K562 (cell line): ENCODE measurements at regions not wholly inside any gene's neighbourhood (a gene's known extent, or its start where the extent isn't known, plus 50 kb on each side); places are given as distances from the start of the nearest gene placed in this dataset.

Source experiments
- BRF1 ChIP-seq: IDR thresholded peaks from 3 replicates; pipeline ENCODE4 v1.6.1; 2011; ENCODE audit warnings: borderline replicate concordance, mild to moderate bottlenecking; ENCODE audit not compliant: insufficient read length; ENCODE audit errors: extremely low read depth
- ETS2 ChIP-seq: IDR thresholded peaks from 2 replicates; pipeline ENCODE4 v1.6.1; 2016; ENCODE audit warnings: borderline replicate concordance, missing genetic modification characterization, mild to moderate bottlenecking, moderate library complexity, missing compliant biosample characterization; ENCODE audit not compliant: poor library complexity, severe bottlenecking
- HDAC8 ChIP-seq: fragments of 450-650 bp; IDR thresholded peaks from 2 replicates; pipeline ENCODE4 v1.6.1; 2016; ENCODE audit warnings: mild to moderate bottlenecking, missing genetic modification characterization, moderate library complexity, missing compliant biosample characterization
- HSF4 ChIP-seq: fragments of 250-450 bp; sonication (Bioruptor Pico); IDR thresholded peaks from 2 replicates; pipeline ENCODE4 v2.1.2; 2022; ENCODE audit warnings: mild to moderate bottlenecking, moderate library complexity, borderline replicate concordance
- MAFK ChIP-seq: IDR thresholded peaks from 2 replicates; pipeline ENCODE4 v1.6.1; 2011; ENCODE audit warnings: low read length, improper control_type of control experiment
- NFRKB ChIP-seq: fragments of 450-650 bp; IDR thresholded peaks from 2 replicates; pipeline ENCODE4 v1.6.1; 2016; ENCODE audit warnings: low read depth
- POLR2AphosphoS5 ChIP-seq: IDR thresholded peaks from 2 replicates; pipeline ENCODE4 v1.6.1; 2011; ENCODE audit warnings: mild to moderate bottlenecking, low read depth, low read length, moderate library complexity; ENCODE audit not compliant: control insufficient read depth, insufficient read depth
- RAD21 ChIP-seq, 2 experiments: fragments of 250-450 bp in 1 of 2; fragments of 450-650 bp in 1 of 2; sonication (Bioruptor Pico) in 1 of 2; formaldehyde crosslinking in 1 of 2; IDR thresholded peaks in 1 of 2; conservative IDR thresholded peaks in 1 of 2; 2 replicates each; pipeline versions ENCODE4 v1.4.0 to v1.8.0; 2020 to 2022; ENCODE audit warnings: mild to moderate bottlenecking in 2 of 2, moderate library complexity in 1 of 2
- SP2 ChIP-seq: IDR thresholded peaks from 2 replicates; pipeline ENCODE4 v1.6.1; 2011; ENCODE audit warnings: mild to moderate bottlenecking, low read depth, low read length, moderate library complexity; ENCODE audit not compliant: poor library complexity, severe bottlenecking; ENCODE audit errors: extremely low read depth
- TBP ChIP-seq: optimal IDR thresholded peaks from 2 replicates; pipeline ENCODE3; 2011; ENCODE audit warnings: low read depth, low read length, improper control_type of control experiment
- TF ChIP-seq, protein P1 (sequence below): fragments of 150-350 bp; conservative IDR thresholded peaks from 2 replicates; pipeline ENCODE4 v1.6.1; 2014; ENCODE audit warnings: low read length
- TF ChIP-seq, protein P2 (sequence below), 2 experiments: fragments of 450-650 bp in 1 of 2; sonication (generic) in 1 of 2; formaldehyde crosslinking in 1 of 2; IDR thresholded peaks in 1 of 2; conservative IDR thresholded peaks in 1 of 2; 2 replicates each; pipeline versions ENCODE4 v1.6.1 to v1.8.1; 2016 to 2023; ENCODE audit warnings: mild to moderate bottlenecking in 2 of 2, moderate library complexity in 2 of 2, inconsistent platforms in 1 of 2, missing genetic modification reagents in 1 of 2

DNA sequence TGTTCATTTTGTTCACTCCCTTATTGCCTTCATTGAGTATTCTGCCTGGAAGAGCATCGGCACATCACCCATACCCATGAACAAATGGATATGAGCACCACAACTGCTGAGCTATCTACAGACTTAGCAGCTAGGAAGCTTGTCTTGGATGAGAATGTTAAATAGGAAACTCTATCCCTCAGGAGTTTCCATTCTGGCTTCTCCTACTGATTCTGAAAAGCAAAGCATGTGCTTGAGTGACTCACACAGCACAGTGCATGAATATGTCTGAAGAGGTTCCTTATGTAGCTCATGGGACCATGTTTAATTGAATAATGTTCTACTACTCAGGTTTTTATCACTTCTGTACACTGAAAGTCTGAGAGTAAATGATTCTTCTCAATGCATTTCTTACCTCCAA lies 57.3 kb upstream of the MXRA5 start:
- TF ChIP-seq POLR2AphosphoS5 = no peak
- TF ChIP-seq HDAC8 (tag) = no peak
- no peak for TF ChIP-seq SP2
- no peak for TF ChIP-seq ETS2 (tag)
- no peak for TF ChIP-seq TBP
- TF ChIP-seq RAD21 (CRISPR knock-in tag; conservative IDR thresholded peaks at IDR 0.05 in 1 of 2, IDR thresholded peaks at IDR 0.05 in 1 of 2) = no peak
- TF ChIP-seq MAFK = no peak
- TF ChIP-seq, protein P1, sequence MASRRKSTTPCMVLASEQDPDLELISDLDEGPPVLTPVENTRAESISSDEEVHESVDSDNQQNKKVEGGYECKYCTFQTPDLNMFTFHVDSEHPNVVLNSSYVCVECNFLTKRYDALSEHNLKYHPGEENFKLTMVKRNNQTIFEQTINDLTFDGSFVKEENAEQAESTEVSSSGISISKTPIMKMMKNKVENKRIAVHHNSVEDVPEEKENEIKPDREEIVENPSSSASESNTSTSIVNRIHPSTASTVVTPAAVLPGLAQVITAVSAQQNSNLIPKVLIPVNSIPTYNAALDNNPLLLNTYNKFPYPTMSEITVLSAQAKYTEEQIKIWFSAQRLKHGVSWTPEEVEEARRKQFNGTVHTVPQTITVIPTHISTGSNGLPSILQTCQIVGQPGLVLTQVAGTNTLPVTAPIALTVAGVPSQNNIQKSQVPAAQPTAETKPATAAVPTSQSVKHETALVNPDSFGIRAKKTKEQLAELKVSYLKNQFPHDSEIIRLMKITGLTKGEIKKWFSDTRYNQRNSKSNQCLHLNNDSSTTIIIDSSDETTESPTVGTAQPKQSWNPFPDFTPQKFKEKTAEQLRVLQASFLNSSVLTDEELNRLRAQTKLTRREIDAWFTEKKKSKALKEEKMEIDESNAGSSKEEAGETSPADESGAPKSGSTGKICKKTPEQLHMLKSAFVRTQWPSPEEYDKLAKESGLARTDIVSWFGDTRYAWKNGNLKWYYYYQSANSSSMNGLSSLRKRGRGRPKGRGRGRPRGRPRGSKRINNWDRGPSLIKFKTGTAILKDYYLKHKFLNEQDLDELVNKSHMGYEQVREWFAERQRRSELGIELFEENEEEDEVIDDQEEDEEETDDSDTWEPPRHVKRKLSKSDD = no peak
- no peak for TF ChIP-seq NFRKB
- TF ChIP-seq, protein P2, sequence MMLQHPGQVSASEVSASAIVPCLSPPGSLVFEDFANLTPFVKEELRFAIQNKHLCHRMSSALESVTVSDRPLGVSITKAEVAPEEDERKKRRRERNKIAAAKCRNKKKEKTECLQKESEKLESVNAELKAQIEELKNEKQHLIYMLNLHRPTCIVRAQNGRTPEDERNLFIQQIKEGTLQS (IDR thresholded peaks at IDR 0.05) = no peak
- TF ChIP-seq, protein P2 (CRISPR knock-in tag; conservative IDR thresholded peaks at IDR 0.05) = no peak
- TF ChIP-seq HSF4 (CRISPR knock-in tag) = no peak
- TF ChIP-seq BRF1 = no peak
